Colonic mucosa (tissue), 4 donors: ENCODE measurements at regions not wholly inside any gene's neighbourhood (a gene's known extent, or its start where the extent isn't known, plus 50 kb on each side); places are given as distances from the start of the nearest gene placed in this dataset.

Experiments
- DNase-seq: peaks from one replicate; pipeline ENCODE4 v3.0.0-alpha.2; 2020
- H3K27ac ChIP-seq: fragments of 200-600 bp; one replicate; pipeline ENCODE4 v1.8.0; 2021
- H3K27me3 ChIP-seq: fragments of 200-600 bp; one replicate; pipeline ENCODE4 v1.8.0; 2021
- H3K36me3 ChIP-seq: fragments of 200-600 bp; one replicate; pipeline ENCODE4 v1.8.0; 2021
- H3K4me1 ChIP-seq: fragments of 200-600 bp; one replicate; pipeline ENCODE4 v1.8.0; 2021; ENCODE audit warnings: mild to moderate bottlenecking
- H3K4me3 ChIP-seq: fragments of 200-600 bp; one replicate; pipeline ENCODE4 v1.8.0; 2021
- H3K9ac ChIP-seq, 2 donors: one replicate each; pipeline ENCODE4 v1.7.0; 2013; ENCODE audit warnings: control low read depth in 2 of 2, low read depth in 2 of 2, low read length in 2 of 2
- H3K9me3 ChIP-seq: fragments of 200-600 bp; one replicate; pipeline ENCODE4 v1.8.0; 2021
- CTCF ChIP-seq: fragments of 200-600 bp; IDR thresholded peaks from one replicate; pipeline ENCODE4 v1.8.0; 2022; ENCODE audit warnings: antibody characterized with exemption, mild to moderate bottlenecking
- intact Hi-C: fragments of 100-400 bp; cut with DNase I; formaldehyde crosslinking; loops from one replicate; pipeline ENCODE4 v1.14.1; 2022
- donor health status: healthy.
- donor health status: DM: no; HTN: no; CAD: no.
- donor health status: DM: no; HTN: no; CAD: no.

- Histone ChIP-seq H3K4me1 (no peaks in the 10 kb centered on the region), H3K27me3 (no peaks in the 10 kb centered on the region), H3K36me3 (no peaks in the 10 kb centered on the region), H3K4me3 (no peak overlapping the region), H3K9ac (no peak overlapping the region), H3K9me3 (no peaks in the 10 kb centered on the region), H3K27ac (no peak overlapping the region)
- TF ChIP-seq CTCF: no peak
- DNase-seq: no peak
- intact Hi-C loops: no loop called here
Measured at GRCh38 chr20:48096957-48097890, 311.9 kb upstream of the SULF2 start.

- no peak overlapping the region for H3K9ac ChIP-seq
- H3K27me3 ChIP-seq: no peaks in the 10 kb centered on the region
- intact Hi-C loops: no loop called here
- no peak for DNase-seq
- no peaks in the 10 kb centered on the region for H3K9me3 ChIP-seq
- no peak for TF ChIP-seq CTCF
- H3K36me3 ChIP-seq: no peaks in the 10 kb centered on the region
- no peaks in the 10 kb centered on the region for H3K4me1 ChIP-seq
- H3K27ac ChIP-seq: no peak overlapping the region
- no peak overlapping the region for H3K4me3 ChIP-seq
Measured at GRCh38 chr20:48096212-48096875, 311.1 kb upstream of the SULF2 start.

- no peak overlapping the region for H3K9ac ChIP-seq
- no peaks in the 10 kb centered on the region for H3K27me3 ChIP-seq
- H3K4me1 ChIP-seq: no peaks in the 10 kb centered on the region
- no peak overlapping the region for H3K4me3 ChIP-seq
- no peaks in the 10 kb centered on the region for H3K9me3 ChIP-seq
- no peak overlapping the region for H3K27ac ChIP-seq
- H3K36me3 ChIP-seq: no peaks in the 10 kb centered on the region
- TF ChIP-seq CTCF: no peak
- intact Hi-C loops: no loop called here
- no peak for DNase-seq
Measured at GRCh38 chr20:48094944-48095343, 309.7 kb upstream of the SULF2 start.

GRCh38 chr20:48094196-48094749, 309.0 kb upstream of the SULF2 start:
- no peak overlapping the region for H3K4me3 ChIP-seq
- no peaks in the 10 kb centered on the region for H3K36me3 ChIP-seq
- H3K4me1 ChIP-seq: no peaks in the 10 kb centered on the region
- H3K9me3 ChIP-seq: no peaks in the 10 kb centered on the region
- no peaks in the 10 kb centered on the region for H3K27me3 ChIP-seq
- no peak for DNase-seq
- TF ChIP-seq CTCF: no peak
- intact Hi-C loops: no loop called here
- H3K27ac ChIP-seq: no peak overlapping the region
- no peak overlapping the region for H3K9ac ChIP-seq

GRCh38 chr20:48092596-48093280, 307.5 kb upstream of the SULF2 start:
- Histone ChIP-seq H3K27me3 (no peaks in the 10 kb centered on the region), H3K36me3 (no peaks in the 10 kb centered on the region), H3K9ac (no peak overlapping the region), H3K9me3 (no peaks in the 10 kb centered on the region), H3K4me3 (no peak overlapping the region), H3K27ac (no peak overlapping the region), H3K4me1 (no peaks in the 10 kb centered on the region)
- DNase-seq: no peak
- intact Hi-C loops: no loop called here
- TF ChIP-seq CTCF: no peak
